Stimulated activated naive B cell treated with anti-CD40 and anti-IgM and Interleukin-4, amounts not matched to agents 10 μg/mL and 1 μg/mL and 100 μg/mL, for 72 hours (primary cell): ENCODE measurements at regions not wholly inside any gene's neighbourhood (a gene's known extent, or its start where the extent isn't known, plus 50 kb on each side); places are given as distances from the start of the nearest gene placed in this dataset.

Experiments
- ATAC-seq, 2 donors: fragments of 150-1000 bp; cut with Tn5 transposase; replicated peaks; 2 replicates each; pipeline ENCODE4 v1.10.0; 2021; ENCODE audit warnings: moderate library complexity in 1 of 2
- DNase-seq: peaks from one replicate; pipeline ENCODE4 v3.0.0; 2021
- H3K27ac Mint-ChIP-seq: one replicate; pipeline ENCODE4 v1.8.0; 2022; ENCODE audit warnings: mild to moderate bottlenecking, mixed read lengths
- H3K27me3 Mint-ChIP-seq, 2 donors: one replicate each; pipeline ENCODE4 v1.8.0; 2022; ENCODE audit warnings: mixed read lengths in 2 of 2
- H3K36me3 Mint-ChIP-seq, 2 donors: one replicate each; pipeline ENCODE4 v1.8.0; 2022; ENCODE audit warnings: mixed read lengths in 2 of 2, mild to moderate bottlenecking in 1 of 2
- H3K4me1 Mint-ChIP-seq, 2 donors: one replicate each; pipeline ENCODE4 v1.8.0; 2022; ENCODE audit warnings: mixed read lengths in 2 of 2, mild to moderate bottlenecking in 1 of 2
- H3K4me3 Mint-ChIP-seq, 2 donors: one replicate each; pipeline ENCODE4 v1.8.0; 2022; ENCODE audit warnings: mild to moderate bottlenecking in 2 of 2, mixed read lengths in 2 of 2, moderate library complexity in 1 of 2
- H3K9me3 Mint-ChIP-seq, 2 donors: one replicate each; pipeline ENCODE4 v1.8.0; 2022; ENCODE audit warnings: mixed read lengths in 2 of 2, mild to moderate bottlenecking in 1 of 2

GRCh38 chr12:66066137-66066928, 64.2 kb downstream of the LLPH start:
- no peak overlapping the region for H3K27ac Mint-ChIP-seq
- peak; percentile 3 for DNase-seq
- H3K4me1 Mint-ChIP-seq = peaks cover 8 to 27% of the 10 kb centered on the region in 2 donors
- peaks cover 0 to 2% of the 10 kb centered on the region in 2 donors for H3K9me3 Mint-ChIP-seq
- H3K36me3 Mint-ChIP-seq = no peaks in the 10 kb centered on the region
- ATAC-seq = peak; percentile 67 to 69
- peaks cover 4 to 6% of the 10 kb centered on the region in 2 donors for H3K27me3 Mint-ChIP-seq
- no peak overlapping the region for H3K4me3 Mint-ChIP-seq

GRCh38 chr12:66065641-66066136, 64.9 kb downstream of the LLPH start:
- Mint-ChIP-seq H3K36me3 (no peaks in the 10 kb centered on the region), H3K27ac (no peak overlapping the region), H3K4me3 (no peak overlapping the region), H3K9me3 (peaks cover 0 to 2% of the 10 kb centered on the region in 2 donors), H3K4me1 (peaks cover 8 to 20% of the 10 kb centered on the region in 2 donors), H3K27me3 (peaks cover 6% of the 10 kb centered on the region in 2 donors)
- DNase-seq (no peak), ATAC-seq (no peak)

GRCh38 chr12:66065150-66065549, 65.4 kb downstream of the LLPH start:
- DNase-seq (no peak), ATAC-seq (no peak)
- Mint-ChIP-seq H3K36me3 (no peaks in the 10 kb centered on the region), H3K27ac (no peak overlapping the region), H3K9me3 (peaks cover 0 to 2% of the 10 kb centered on the region in 2 donors), H3K4me1 (peaks cover 8 to 16% of the 10 kb centered on the region in 2 donors), H3K27me3 (peaks cover 6 to 10% of the 10 kb centered on the region in 2 donors), H3K4me3 (no peak overlapping the region)

GRCh38 chr12:66063916-66064315, 66.6 kb downstream of the LLPH start:
- H3K27ac Mint-ChIP-seq = no peak overlapping the region
- H3K36me3 Mint-ChIP-seq = no peaks in the 10 kb centered on the region
- peaks cover 0 to 2% of the 10 kb centered on the region in 2 donors for H3K9me3 Mint-ChIP-seq
- no peak overlapping the region for H3K4me3 Mint-ChIP-seq
- DNase-seq (no peak), ATAC-seq (no peak)
- H3K4me1 Mint-ChIP-seq = peaks cover 8 to 15% of the 10 kb centered on the region in 2 donors
- peaks cover 6 to 10% of the 10 kb centered on the region in 2 donors for H3K27me3 Mint-ChIP-seq

- no peak overlapping the region for H3K4me3 Mint-ChIP-seq
- peaks cover 6 to 10% of the 10 kb centered on the region in 2 donors for H3K27me3 Mint-ChIP-seq
- DNase-seq = no peak
- H3K9me3 Mint-ChIP-seq = peaks cover 0 to 2% of the 10 kb centered on the region in 2 donors
- no peak overlapping the region for H3K27ac Mint-ChIP-seq
- H3K4me1 Mint-ChIP-seq = peaks cover 8 to 15% of the 10 kb centered on the region in 2 donors
- ATAC-seq = no peak
- no peaks in the 10 kb centered on the region for H3K36me3 Mint-ChIP-seq
These were observed 68.3 kb downstream of the LLPH start for GRCh38 chr12:66062290-66062625.

- Mint-ChIP-seq H3K4me3 (no peak overlapping the region), H3K36me3 (no peaks in the 10 kb centered on the region), H3K9me3 (no peaks in the 10 kb centered on the region), H3K27me3 (peaks cover 6 to 10% of the 10 kb centered on the region in 2 donors), H3K27ac (no peak overlapping the region), H3K4me1 (peaks cover 3 to 9% of the 10 kb centered on the region in 2 donors)
- DNase-seq (no peak), ATAC-seq (no peak)
These were observed 68.8 kb downstream of the LLPH start for GRCh38 chr12:66061557-66062289.

GRCh38 chr12:66061076-66061475, 69.5 kb downstream of the LLPH start:
- Mint-ChIP-seq H3K27me3 (peaks cover 6 to 10% of the 10 kb centered on the region in 2 donors), H3K4me3 (no peak overlapping the region), H3K9me3 (no peaks in the 10 kb centered on the region)

GRCh38 chr12:66060163-66060907, 70.2 kb downstream of the LLPH start:
- Mint-ChIP-seq H3K27ac (no peak overlapping the region), H3K27me3 (peaks cover 6 to 10% of the 10 kb centered on the region in 2 donors), H3K9me3 (no peaks in the 10 kb centered on the region), H3K4me3 (no peak overlapping the region), H3K4me1 (peaks cover 0 to 7% of the 10 kb centered on the region in 2 donors), H3K36me3 (no peaks in the 10 kb centered on the region)
- ATAC-seq = no peak
- DNase-seq = no peak

More at GRCh38 chr12:66061076-66061475, 69.5 kb downstream of the LLPH start:
- H3K4me1 Mint-ChIP-seq = peaks cover 0 to 5% of the 10 kb centered on the region in 2 donors
- ATAC-seq = no peak
- no peak for DNase-seq
- no peak overlapping the region for H3K27ac Mint-ChIP-seq
- H3K36me3 Mint-ChIP-seq = no peaks in the 10 kb centered on the region

- DNase-seq (no peak), ATAC-seq (no peak)
- Mint-ChIP-seq H3K9me3 (no peaks in the 10 kb centered on the region), H3K27ac (no peak overlapping the region), H3K36me3 (no peaks in the 10 kb centered on the region), H3K4me3 (no peak overlapping the region), H3K27me3 (peaks cover 6 to 10% of the 10 kb centered on the region in 2 donors), H3K4me1 (peaks cover 0 to 7% of the 10 kb centered on the region in 2 donors)
These were observed 70.9 kb downstream of the LLPH start for GRCh38 chr12:66059666-66060065.

GRCh38 chr12:66058554-66058953, 72.0 kb downstream of the LLPH start:
- H3K36me3 Mint-ChIP-seq = no peaks in the 10 kb centered on the region
- peaks cover 0 to 7% of the 10 kb centered on the region in 2 donors for H3K4me1 Mint-ChIP-seq
- H3K4me3 Mint-ChIP-seq = no peak overlapping the region
- H3K27me3 Mint-ChIP-seq = peaks cover 9 to 11% of the 10 kb centered on the region in 2 donors
- no peaks in the 10 kb centered on the region for H3K9me3 Mint-ChIP-seq
- H3K27ac Mint-ChIP-seq = no peak overlapping the region
- ATAC-seq = no peak
- DNase-seq = no peak

GRCh38 chr12:66055837-66056319, 74.7 kb downstream of the LLPH start:
- Mint-ChIP-seq H3K27ac (no peak overlapping the region), H3K4me1 (peaks cover 0 to 7% of the 10 kb centered on the region in 2 donors), H3K4me3 (no peak overlapping the region), H3K36me3 (no peaks in the 10 kb centered on the region), H3K27me3 (peaks cover 5 to 9% of the 10 kb centered on the region in 2 donors), H3K9me3 (no peaks in the 10 kb centered on the region)
- peak; percentile 99 to 100 for ATAC-seq
- peak; percentile 18 for DNase-seq

- H3K27me3 Mint-ChIP-seq = peaks cover 3 to 14% of the 10 kb centered on the region in 2 donors
- H3K4me3 Mint-ChIP-seq = no peak overlapping the region
- no peak for ATAC-seq
These were observed 77.4 kb downstream of the LLPH start for GRCh38 chr12:66052988-66053615.

GRCh38 chr12:66051361-66051760, 79.2 kb downstream of the LLPH start:
- Mint-ChIP-seq H3K36me3 (no peaks in the 10 kb centered on the region), H3K4me3 (no peak overlapping the region), H3K27ac (no peak overlapping the region), H3K4me1 (peaks cover 0 to 7% of the 10 kb centered on the region in 2 donors), H3K27me3 (peaks cover 3 to 14% of the 10 kb centered on the region in 2 donors), H3K9me3 (no peaks in the 10 kb centered on the region)
- DNase-seq = no peak
- ATAC-seq = no peak

More at GRCh38 chr12:66052988-66053615, 77.4 kb downstream of the LLPH start:
- no peaks in the 10 kb centered on the region for H3K9me3 Mint-ChIP-seq
- no peak for DNase-seq
- H3K36me3 Mint-ChIP-seq = no peaks in the 10 kb centered on the region
- H3K4me1 Mint-ChIP-seq = peaks cover 0 to 7% of the 10 kb centered on the region in 2 donors
- no peak overlapping the region for H3K27ac Mint-ChIP-seq
